Keratinocyte (primary cell): ENCODE measurements at regions not wholly inside any gene's neighbourhood (a gene's known extent, or its start where the extent isn't known, plus 50 kb on each side); places are given as distances from the start of the nearest gene placed in this dataset.

Source experiments
- DNase-seq: peaks from one replicate; pipeline ENCODE4 v3.0.0-alpha.2; 2011; ENCODE audit warnings: low read depth, missing footprints, low spot score
- FAIRE-seq: peaks from 2 replicates; lab custom pipeline; 2011; peaks lifted over from hg19 to GRCh38; lab: Jason Lieb, UNC
- H2AFZ ChIP-seq: 2 replicates; pipeline ENCODE4 v1.6.0; 2012; ENCODE audit warnings: low read length, control low read depth, inconsistent platforms; ENCODE audit not compliant: control insufficient read depth
- H3K27ac ChIP-seq: 2 replicates; pipeline ENCODE4 v1.5.1; 2011; ENCODE audit warnings: low read length; ENCODE audit not compliant: control insufficient read depth, insufficient read depth
- H3K27me3 ChIP-seq: 3 replicates; pipeline ENCODE4 v1.6.0; 2011; ENCODE audit warnings: low read length; ENCODE audit not compliant: control insufficient read depth, insufficient read depth; ENCODE audit errors: extremely low read depth
- H3K36me3 ChIP-seq, 2 experiments: 2 replicates in 1 of 2; 3 replicates in 1 of 2; pipeline ENCODE4 v1.5.1; 2011; ENCODE audit warnings: low read length in 2 of 2, mild to moderate bottlenecking in 1 of 2; ENCODE audit not compliant: control insufficient read depth in 2 of 2, insufficient read depth in 2 of 2; ENCODE audit errors: extremely low read depth in 1 of 2
- H3K4me1 ChIP-seq: 3 replicates; pipeline ENCODE4 v1.5.1; 2011; ENCODE audit warnings: low read length; ENCODE audit not compliant: control insufficient read depth, insufficient read depth; ENCODE audit errors: extremely low read depth
- H3K4me2 ChIP-seq: 3 replicates; pipeline ENCODE4 v1.6.0; 2011; ENCODE audit warnings: low read depth, low read length; ENCODE audit not compliant: control insufficient read depth, insufficient read depth; ENCODE audit errors: extremely low read depth
- H3K4me3 ChIP-seq, 3 experiments: fragments of 200-600 bp in 1 of 3; sonication (generic) in 1 of 3; 2 replicates in 2 of 3; 3 replicates in 1 of 3; pipeline ENCODE4 v1.5.1; 2011 to 2016; ENCODE audit warnings: low read length in 3 of 3, mild to moderate bottlenecking in 3 of 3, control low read depth in 2 of 3, inconsistent platforms in 1 of 3, low read depth in 1 of 3, mixed read lengths in 1 of 3, mixed run types in 1 of 3, moderate library complexity in 1 of 3; ENCODE audit not compliant: control insufficient read depth in 2 of 3, insufficient read depth in 2 of 3; ENCODE audit errors: extremely low read depth in 1 of 3
- H3K79me2 ChIP-seq: 2 replicates; pipeline ENCODE4 v1.6.0; 2012; ENCODE audit warnings: low read length; ENCODE audit not compliant: control insufficient read depth, insufficient read depth
- H3K9ac ChIP-seq: 3 replicates; pipeline ENCODE4 v1.6.0; 2011; ENCODE audit warnings: low read length; ENCODE audit not compliant: control insufficient read depth, insufficient read depth; ENCODE audit errors: extremely low read depth
- H3K9me1 ChIP-seq: 3 replicates; pipeline ENCODE4 v1.6.0; 2011; ENCODE audit warnings: low read length; ENCODE audit not compliant: control insufficient read depth, insufficient read depth; ENCODE audit errors: extremely low read depth
- H3K9me3 ChIP-seq: 2 replicates; pipeline ENCODE4 v1.5.1; 2012; ENCODE audit warnings: low read depth, low read length; ENCODE audit not compliant: control insufficient read depth
- H4K20me1 ChIP-seq: 3 replicates; pipeline ENCODE4 v1.6.0; 2011; ENCODE audit warnings: low read length; ENCODE audit not compliant: control insufficient read depth, insufficient read depth; ENCODE audit errors: extremely low read depth
- CTCF ChIP-seq, 3 experiments: IDR thresholded peaks in 1 of 3; conservative IDR thresholded peaks in 1 of 3; optimal IDR thresholded peaks in 1 of 3; 2 replicates in 2 of 3; 3 replicates in 1 of 3; pipeline versions ENCODE3 to v1.5.1; 2011; ENCODE audit warnings: low read length in 3 of 3, mild to moderate bottlenecking in 3 of 3, moderate library complexity in 2 of 3, control low read depth in 1 of 3, inconsistent platforms in 1 of 3; ENCODE audit not compliant: insufficient read depth in 2 of 3; ENCODE audit errors: extremely low read depth in 1 of 3
- EZH2 ChIP-seq: IDR thresholded peaks from one replicate; pipeline ENCODE4 v1.6.1; 2012; ENCODE audit warnings: inconsistent platforms, mild to moderate bottlenecking, low read length, moderate library complexity
- dilution Hi-C: fragments of 300-500 bp; cut with MboI; formaldehyde crosslinking; loops from one replicate; pipeline ENCODE4 v1.7.0; 2020; ENCODE audit warnings: low sequenced_read_pairs; ENCODE audit not compliant: extremely low pct_ligation_motif_present

DNA sequence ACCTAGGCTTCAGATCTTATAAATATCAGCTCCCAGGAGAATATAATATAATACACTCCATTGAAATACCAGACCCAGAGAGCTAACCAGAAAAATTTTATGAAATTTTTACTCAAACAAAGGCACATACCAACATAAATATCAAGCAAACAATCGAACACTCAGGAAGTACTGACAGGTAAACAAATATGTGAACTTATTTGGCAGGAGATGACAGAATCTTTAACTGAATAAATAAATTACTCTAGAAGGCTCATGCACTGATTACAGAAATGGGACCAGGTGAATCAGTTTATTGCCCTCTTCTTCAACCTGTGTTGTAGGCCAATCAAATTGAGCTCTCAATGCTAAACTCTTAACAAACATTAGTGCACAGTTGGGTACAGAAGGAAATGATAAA is 225.2 kb upstream of the PABPC4L start:
- Histone ChIP-seq H3K9me1 (no peaks in the 10 kb centered on the region), H2AFZ (no peak overlapping the region), H3K9ac (no peak overlapping the region), H3K27ac (no peak overlapping the region), H3K79me2 (no peaks in the 10 kb centered on the region), H3K36me3 (no peaks in the 10 kb centered on the region), H3K4me1 (no peaks in the 10 kb centered on the region), H4K20me1 (no peaks in the 10 kb centered on the region), H3K9me3 (no peaks in the 10 kb centered on the region), H3K4me3 (no peak overlapping the region), H3K4me2 (no peak overlapping the region), H3K27me3 (no peaks in the 10 kb centered on the region)
- TF ChIP-seq EZH2 (no peak), CTCF (optimal IDR thresholded peaks at IDR 0.05 in 1 of 3, IDR thresholded peaks at IDR 0.05 in 1 of 3, conservative IDR thresholded peaks at IDR 0.05 in 1 of 3; ENCODE audit: extremely low read depth in 1 of 3, insufficient read depth in 2 of 3, low read length in 3 of 3) (no peak)
- dilution Hi-C loops = no loop called here
- FAIRE-seq (no peak), DNase-seq (no peak)

GRCh38 chr4:134425756-134426155 is 224.2 kb upstream of the PABPC4L start:
- Histone ChIP-seq H3K36me3 (no peaks in the 10 kb centered on the region), H3K4me1 (no peaks in the 10 kb centered on the region), H3K27ac (no peak overlapping the region), H3K9me1 (no peaks in the 10 kb centered on the region), H2AFZ (no peak overlapping the region), H3K9ac (no peak overlapping the region), H3K9me3 (no peaks in the 10 kb centered on the region), H4K20me1 (no peaks in the 10 kb centered on the region), H3K27me3 (no peaks in the 10 kb centered on the region), H3K4me3 (no peak overlapping the region), H3K79me2 (no peaks in the 10 kb centered on the region), H3K4me2 (no peak overlapping the region)
- TF ChIP-seq EZH2 = no peak
- no peak for TF ChIP-seq CTCF (optimal IDR thresholded peaks at IDR 0.05 in 1 of 3, IDR thresholded peaks at IDR 0.05 in 1 of 3, conservative IDR thresholded peaks at IDR 0.05 in 1 of 3; ENCODE audit: extremely low read depth in 1 of 3, insufficient read depth in 2 of 3, low read length in 3 of 3)
- dilution Hi-C loops = no loop called here
- no peak for FAIRE-seq
- DNase-seq = no peak
